HG03060 (cell line): ENCODE measurements at regions not wholly inside any gene's neighbourhood (a gene's known extent, or its start where the extent isn't known, plus 50 kb on each side); places are given as distances from the start of the nearest gene placed in this dataset.
"Not testable (repeated sequence)": the region's sequence is repeated elsewhere in the genome, so short reads cannot be mapped to it uniquely, and the experiment has no call there.

ENCODE experiments used
- ATAC-seq: cut with Tn5 transposase; IDR thresholded peaks from one replicate; pipeline ENCODE4 v1.9.1; 2021; ENCODE audit warnings: low read depth, moderate number of reproducible peaks; ENCODE audit not compliant: unreplicated experiment

DNA sequence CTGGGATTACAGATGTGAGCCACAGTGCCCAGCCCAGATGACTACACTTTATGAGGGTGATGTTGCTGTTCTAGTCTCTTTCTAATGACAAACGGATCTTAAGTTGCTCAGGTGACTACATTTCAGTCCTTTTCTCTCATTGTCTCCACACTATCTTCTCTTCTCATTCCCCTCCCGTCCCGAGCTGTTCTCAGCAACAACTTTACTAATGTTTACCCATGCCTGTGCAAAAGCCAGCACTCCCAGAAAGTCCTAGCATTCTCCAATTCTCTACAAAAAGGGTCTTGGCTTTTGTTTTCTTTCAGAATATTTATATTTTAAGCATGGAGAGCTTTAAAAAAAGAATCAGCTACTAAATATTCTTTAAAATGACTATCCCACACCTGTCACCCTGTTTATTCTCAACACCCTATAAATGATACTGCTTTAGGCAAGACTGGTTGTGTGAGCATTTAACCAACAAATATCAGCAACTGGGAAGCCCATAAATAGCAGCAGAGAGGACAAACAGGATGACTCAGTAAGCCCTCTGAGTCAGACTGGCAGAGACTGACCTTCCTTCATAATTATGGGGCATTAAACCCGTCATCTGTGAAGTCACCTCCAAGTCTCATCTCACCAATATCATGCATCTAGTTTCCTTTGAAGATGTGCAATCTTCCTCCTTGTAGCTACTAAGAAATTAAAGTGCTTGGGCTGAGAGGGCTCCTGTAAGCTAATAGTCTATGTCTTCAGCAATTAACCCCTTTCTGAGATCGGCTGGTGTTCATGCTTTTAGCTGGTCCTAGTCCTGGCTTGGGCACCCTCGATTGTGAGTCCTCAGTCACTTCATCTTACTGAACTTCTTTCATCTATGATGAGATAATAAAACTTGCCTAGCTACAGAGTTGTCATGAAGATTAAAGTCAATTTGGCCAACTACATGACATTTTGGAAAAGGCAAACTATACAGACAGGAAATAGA is 72.6 kb upstream of the KIF2A start:
- peak; percentile 89 for ATAC-seq

DNA sequence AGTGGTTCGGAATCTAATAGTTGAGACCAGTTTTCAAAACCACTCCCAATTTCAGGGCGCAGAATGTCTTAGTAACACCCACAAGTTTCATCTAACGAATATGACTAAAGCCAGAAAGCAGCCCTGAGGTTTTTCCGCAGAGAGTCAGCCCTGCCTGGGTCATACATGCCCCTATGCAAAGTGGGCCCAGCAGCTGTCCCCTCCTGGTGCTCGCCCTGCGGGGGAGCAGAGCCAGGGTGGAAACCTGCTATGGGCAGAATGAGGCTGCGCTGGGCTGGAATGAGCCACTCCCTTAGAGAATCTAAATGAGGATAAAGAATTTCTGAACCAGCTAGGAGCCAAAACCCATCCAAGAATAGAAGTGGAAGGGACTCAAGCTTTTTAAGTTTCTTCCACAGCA is 69.4 kb upstream of the KIF2A start:
- ATAC-seq, result not testable (repeated sequence)

DNA sequence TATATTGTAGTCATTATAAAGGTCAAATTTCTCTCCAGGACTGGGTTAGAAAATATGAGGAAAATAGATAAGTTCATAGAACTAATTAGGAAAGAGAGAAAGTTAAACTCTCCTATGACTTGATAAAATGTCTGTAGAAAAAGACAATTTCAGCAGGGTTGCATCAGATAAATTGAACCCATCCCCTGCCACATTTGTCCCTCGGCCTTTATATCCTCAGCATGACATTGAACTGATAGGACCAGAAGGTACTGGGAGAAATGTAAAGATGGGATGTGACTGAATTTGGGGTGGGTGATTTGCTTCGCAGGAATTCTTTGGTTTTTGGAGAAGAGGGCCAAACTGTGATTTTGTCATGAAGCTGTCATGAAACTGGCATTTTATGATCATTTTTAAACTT is 68.1 kb upstream of the KIF2A start:
- ATAC-seq, result not testable (repeated sequence)

DNA sequence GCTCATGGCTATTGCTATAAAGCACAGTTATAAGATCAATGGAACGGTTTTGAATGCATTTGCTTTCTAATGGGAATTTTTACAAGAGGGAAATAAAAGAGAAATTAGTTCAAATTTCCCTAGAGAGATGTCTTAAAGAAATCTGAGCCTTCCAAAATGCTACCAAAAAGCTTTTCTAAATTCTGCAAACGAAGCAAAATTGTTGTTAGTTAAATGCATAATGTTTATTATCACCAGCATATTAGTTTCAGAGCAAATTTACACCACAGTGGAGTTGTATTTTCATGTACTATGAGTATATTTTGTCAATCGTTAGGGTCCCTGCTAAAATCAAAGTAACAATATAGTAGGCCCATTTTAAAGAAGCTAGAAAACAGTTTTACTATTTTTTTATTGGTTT is 67.4 kb upstream of the KIF2A start:
- ATAC-seq, result not testable (repeated sequence)

DNA sequence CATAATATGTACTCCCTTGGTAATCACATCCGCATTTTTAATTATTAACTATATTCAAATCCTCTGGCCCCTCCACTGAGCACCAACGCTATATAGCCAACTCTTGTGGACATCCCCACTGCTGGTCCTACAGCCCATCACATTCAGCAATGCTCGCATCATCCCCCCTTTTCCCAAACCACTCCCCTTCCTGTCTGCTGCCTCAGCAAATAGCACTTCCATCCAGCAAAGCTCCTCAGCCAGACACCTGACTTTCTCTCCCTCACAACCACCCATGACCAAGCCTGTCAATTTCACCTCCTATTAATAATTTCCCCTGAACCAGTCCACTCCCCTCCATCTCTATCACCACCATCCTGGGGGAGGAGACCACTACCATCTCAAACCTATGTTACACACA is 65.5 kb upstream of the KIF2A start:
- not testable (repeated sequence) for ATAC-seq

DNA sequence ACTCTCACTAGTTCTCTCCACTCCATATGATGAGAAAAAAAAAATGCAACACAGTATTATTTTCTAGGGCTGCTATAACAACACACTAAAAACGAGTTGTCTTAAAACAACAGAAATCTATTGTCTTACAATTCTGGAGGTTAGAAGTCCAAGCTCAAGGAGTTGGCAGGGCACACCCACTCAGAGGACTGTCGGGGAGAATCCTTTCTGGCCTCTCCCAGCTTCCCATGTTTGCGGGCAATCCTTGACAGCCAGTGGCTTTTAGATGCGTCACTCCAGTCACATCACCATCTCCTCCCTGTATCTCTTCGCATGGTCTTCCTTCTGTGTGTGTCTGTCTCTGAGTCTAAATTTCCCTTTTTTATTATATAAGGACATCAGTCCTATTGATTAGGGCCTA is 64.0 kb upstream of the KIF2A start:
- ATAC-seq, result not testable (repeated sequence)

DNA sequence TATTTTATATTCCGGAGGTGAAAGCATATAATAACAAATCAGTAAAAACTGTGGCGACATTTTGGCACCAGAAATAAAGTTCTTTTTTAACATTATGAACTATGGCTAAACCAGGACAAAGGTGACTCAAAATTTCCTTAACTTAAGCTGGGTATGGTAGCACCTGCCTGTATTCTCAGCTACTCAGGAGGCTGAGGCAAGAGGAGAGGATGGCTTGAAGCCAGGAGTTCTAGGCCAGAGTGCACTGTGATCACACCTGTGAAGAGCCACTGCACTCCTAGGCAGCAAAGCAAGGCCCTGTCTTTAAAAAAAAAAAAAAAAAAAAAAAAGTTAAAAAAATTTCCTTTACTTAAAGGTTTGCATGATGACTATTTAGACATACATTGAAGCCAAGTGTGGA is 63.0 kb upstream of the KIF2A start:
- ATAC-seq, result not testable (repeated sequence)

DNA sequence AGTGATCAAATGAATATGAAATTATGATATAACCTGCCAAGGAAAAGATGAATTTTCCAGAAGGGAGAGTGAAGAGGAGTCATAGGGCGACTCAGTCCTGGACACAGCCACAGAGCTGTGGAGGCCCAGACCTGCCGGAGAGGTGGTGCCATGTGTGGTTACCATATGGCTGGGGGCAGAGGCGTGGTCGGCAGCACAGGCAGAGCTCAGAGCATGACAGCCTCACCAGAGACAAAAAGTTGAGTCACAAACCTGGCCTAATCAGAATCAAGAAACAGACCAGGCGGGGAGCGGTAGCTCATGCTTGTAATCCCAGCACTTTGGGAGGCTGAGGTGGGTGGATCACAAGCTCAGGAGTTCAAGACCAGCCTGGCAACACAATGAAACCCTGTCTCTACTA is 57.8 kb upstream of the KIF2A start:
- ATAC-seq, result not testable (repeated sequence)

DNA sequence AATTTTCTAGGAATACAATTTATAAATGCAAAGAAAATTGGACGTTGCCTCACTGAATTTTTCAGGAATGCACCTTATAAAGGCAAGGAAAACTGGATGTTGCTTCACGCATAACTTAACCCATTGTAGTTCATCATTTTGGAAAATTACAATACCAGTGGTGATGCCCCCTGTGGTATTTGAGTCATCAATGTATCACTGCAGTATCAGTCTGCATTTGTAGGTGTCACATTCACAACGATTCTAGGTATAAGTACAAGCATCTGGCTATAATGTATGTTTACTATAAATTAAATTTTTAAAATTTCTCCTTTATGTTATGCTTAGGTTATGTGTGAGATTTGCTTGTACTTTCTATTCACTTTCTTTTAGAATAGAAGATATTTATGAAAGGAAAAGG is 55.9 kb upstream of the KIF2A start:
- not testable (repeated sequence) for ATAC-seq

DNA sequence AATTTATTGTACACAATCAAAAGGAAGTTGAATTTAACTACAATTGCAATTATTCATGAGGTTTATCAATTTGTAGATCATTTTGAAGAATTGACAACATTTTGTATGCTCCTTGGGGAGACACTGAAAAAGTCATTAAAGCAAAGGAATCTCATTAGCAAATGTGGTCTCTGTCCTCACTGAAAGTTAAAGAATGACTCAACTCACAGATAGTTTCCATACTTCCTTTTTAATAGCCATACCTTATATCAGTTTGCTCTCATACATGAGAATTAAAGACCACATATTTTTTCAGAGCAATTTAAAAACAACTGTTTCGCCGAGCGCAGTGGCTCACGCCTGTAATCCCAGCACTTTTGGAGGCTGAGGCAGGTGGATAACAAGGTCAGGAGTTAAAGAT is 55.1 kb upstream of the KIF2A start:
- ATAC-seq, result not testable (repeated sequence)

DNA sequence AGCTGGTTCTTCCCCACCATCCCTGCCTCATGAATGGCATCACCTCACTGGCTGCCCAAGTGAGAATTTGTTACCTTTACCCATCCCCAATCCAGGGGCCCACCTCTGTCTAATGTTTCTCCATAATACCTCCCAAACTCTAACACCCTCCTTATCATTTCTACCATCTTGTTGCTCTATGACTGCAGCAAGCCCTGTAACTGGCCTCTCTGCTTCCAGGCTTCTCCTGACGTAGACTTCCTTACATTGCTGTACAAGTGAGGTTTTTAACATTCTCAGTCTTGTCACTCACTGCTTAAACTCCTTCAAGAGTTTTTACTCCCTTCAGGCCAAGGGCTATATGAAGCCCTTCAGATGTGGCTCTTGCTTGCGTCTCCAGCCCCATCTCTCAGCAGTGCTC is 53.5 kb upstream of the KIF2A start:
- ATAC-seq, result not testable (repeated sequence)

DNA sequence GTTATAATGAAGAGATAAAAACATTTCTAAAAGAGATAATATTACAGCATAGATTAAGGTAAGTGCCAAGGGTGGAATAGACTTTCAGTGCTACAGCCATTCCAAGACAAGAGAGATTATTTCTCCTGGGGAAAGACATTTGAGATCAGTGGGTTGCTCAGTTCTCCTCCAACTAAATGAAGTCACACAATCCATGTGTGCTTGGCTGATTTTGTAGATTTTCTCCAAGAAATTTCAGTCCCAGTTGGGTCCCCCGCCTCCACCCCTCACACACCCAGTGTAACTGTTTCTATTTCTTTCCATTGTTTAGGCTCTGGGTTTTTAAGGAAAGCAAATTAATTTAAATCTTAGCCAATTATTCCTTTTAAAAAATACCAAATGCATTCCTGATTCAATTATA is 50.5 kb upstream of the KIF2A start:
- ATAC-seq, result not testable (repeated sequence)

DNA sequence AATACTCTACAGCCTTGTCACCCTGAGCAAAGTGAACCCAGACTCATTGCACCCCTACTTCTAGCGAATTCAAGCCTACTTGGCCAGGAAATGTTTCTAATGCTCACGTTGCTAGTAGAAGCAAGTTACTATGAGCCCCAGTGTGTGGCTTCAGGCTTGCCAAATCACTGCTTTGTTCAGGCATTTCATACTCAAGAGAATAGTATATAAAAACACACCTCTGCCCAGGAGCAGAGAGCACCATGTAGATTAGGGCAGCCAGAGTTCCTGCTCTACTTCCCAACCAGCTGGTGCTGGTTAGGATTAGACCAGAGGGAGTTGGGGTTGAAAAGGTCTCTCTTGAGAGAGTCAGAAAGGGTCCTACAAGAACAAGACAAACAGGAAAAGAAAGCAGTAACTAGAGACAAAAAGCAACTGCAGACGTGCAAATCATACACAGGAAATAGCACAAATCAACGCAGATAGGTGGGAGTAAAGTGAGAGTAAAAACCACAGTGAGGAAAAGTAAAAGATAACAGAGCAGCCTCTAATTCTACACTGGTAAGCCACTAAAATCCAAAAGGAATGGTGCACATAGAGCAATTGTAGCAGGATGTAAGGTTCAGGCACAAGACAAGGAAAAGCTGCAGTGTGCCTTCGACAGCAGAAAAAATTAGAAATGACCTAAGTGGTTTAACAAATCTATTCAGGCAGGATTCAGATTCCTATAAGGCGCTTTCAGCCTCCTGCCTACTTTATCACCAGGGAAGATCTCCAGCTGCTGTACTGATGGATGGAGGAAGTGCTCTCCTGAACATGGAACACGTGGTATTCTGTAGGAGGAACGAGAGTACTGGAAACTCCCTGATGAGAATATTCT is 49.6 kb upstream of the KIF2A start:
- ATAC-seq, result no peak
